AG08395 (cell line): ENCODE measurements at regions not wholly inside any gene's neighbourhood (a gene's known extent, or its start where the extent isn't known, plus 50 kb on each side); places are given as distances from the start of the nearest gene placed in this dataset.

ENCODE experiments used
- DNase-seq: peaks from one replicate; pipeline ENCODE4 v3.0.0; 2012; ENCODE audit warnings: mixed read lengths, low spot score

- peak; percentile 41 for DNase-seq
Observed at GRCh38 chr6:10465629-10466499, 51.0 kb upstream of the TFAP2A start.
